Stimulated activated CD4-positive, alpha-beta T cell treated with anti-CD3 and anti-CD28 coated beads, TNF-alpha, amount 100 ng/mL, for 4 hours (primary cell): ENCODE measurements at regions not wholly inside any gene's neighbourhood (a gene's known extent, or its start where the extent isn't known, plus 50 kb on each side); places are given as distances from the start of the nearest gene placed in this dataset.
A peak's percentile ranks its signal among the peaks of the same experiment; 100 is the strongest.

Experiments
- DNase-seq, 3 experiments: peaks; one replicate each; pipeline ENCODE4 v3.0.0-alpha.2; 2020; ENCODE audit warnings: low read depth in 3 of 3

DNA sequence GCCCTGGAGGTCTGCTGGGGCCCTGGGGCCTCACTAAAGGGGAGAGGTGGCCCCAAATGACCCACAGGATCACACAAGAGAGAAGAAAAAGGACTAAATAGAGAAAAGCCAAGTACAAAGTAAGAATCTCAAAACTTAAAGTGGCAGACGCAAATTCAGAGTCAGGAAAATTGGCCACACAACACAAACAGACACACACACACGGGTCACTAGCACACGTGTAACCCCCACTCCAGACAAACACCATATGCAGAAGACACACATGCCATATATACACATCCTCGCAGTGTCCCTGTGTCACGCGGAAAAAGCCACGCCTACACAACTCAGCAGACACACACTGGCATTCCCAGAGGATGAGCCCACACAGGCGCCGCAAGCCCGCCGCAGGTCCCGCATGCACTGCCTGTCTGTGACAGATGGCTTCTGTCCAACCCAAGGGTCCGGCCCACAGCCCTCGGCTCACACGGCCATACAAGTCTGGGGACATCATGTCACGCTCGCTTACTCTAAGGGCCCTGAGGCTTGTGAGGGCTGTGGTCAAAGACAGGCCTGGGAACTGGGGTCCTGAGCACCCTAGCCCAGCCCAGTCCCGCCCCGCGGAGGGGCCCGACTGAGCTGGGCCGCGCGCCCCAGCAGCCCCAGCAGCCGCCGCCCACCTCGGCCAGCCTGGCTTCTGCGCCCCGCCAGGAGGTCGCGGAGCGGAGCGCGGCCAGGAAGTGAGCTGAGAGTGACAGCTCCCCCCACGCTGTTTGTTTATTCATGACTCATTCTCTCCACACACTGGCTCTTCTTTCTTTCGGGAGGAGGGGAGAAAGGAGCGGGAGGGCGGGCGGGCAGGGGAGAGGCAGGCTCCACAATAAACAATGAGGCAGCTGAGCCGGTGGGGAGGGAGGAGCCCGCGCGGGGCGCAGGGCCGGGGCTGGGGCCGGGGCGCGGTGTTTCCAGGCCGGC lies 95.5 kb upstream of the ZMIZ1 start:
- DNase-seq = peak; percentile 36 to 55 (median 53)

DNA sequence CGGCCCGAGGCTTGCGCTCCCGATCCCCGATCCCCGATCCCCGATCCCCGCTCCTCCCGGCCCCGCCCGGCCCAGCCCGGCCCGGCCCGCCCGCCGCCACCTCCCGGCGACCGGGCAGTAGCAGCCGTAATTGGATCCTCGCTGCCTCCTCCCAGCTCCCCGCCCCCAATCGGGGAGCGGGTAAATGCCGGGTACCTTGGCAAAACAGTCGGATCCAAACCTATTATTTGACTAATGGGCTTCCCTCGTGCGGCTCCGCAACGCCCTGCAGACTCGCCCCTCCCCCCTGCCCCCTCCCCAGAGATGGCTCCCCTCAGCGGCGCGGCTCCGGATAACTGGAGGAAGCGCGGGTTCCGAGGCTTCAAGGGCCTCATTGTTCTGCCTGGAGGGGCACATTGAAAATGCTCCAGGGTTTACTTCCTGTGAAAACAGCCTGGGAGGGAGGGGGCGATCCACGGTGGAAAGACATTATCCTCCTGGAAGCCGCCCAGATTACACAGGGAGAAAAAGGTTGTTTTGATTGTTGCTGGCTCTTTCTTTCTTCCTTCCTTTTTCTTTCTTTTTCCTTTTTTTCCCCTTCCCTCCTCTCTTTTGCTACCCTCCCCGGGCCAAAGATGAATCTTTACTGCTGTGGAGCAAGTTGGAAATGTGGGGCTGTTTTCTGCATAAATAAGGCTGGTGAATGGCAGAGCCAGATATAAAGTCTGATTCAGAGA lies 94.7 kb upstream of the ZMIZ1 start:
- DNase-seq = peak; percentile 18 to 26 (median 22)

GRCh38 chr10:78974617-78975317 lies 94.0 kb upstream of the ZMIZ1 start:
- DNase-seq = peak; percentile 24 to 62 (median 56)

GRCh38 chr10:78975926-78976325 lies 92.8 kb upstream of the ZMIZ1 start:
- DNase-seq = no peak

GRCh38 chr10:78976825-78977755 lies 91.7 kb upstream of the ZMIZ1 start:
- no peak for DNase-seq

- DNase-seq = no peak
Measured at GRCh38 chr10:78979938-78980337, 88.8 kb upstream of the ZMIZ1 start.

DNA sequence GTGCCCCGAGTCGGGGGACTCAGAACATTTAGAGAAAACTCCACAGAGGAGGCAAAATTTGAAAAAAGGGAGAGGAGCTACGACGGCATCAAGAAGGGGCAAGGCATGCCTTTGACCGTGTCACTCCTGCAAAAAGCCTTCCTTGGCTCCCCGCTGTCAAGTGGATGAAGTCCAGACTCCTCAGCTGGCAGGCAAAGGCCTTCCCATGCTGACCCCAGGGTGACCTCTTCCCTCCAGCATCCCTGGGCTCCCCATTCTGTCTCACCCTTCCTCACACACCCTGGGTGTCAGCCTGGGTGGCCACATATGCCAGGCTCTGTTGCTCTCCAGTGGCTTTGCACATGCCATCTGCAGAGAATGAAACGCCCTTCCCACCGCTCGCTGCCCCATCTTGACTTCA lies 88.4 kb upstream of the ZMIZ1 start:
- no peak for DNase-seq

- no peak for DNase-seq
Measured at GRCh38 chr10:78980815-78981214, 88.0 kb upstream of the ZMIZ1 start.

DNA sequence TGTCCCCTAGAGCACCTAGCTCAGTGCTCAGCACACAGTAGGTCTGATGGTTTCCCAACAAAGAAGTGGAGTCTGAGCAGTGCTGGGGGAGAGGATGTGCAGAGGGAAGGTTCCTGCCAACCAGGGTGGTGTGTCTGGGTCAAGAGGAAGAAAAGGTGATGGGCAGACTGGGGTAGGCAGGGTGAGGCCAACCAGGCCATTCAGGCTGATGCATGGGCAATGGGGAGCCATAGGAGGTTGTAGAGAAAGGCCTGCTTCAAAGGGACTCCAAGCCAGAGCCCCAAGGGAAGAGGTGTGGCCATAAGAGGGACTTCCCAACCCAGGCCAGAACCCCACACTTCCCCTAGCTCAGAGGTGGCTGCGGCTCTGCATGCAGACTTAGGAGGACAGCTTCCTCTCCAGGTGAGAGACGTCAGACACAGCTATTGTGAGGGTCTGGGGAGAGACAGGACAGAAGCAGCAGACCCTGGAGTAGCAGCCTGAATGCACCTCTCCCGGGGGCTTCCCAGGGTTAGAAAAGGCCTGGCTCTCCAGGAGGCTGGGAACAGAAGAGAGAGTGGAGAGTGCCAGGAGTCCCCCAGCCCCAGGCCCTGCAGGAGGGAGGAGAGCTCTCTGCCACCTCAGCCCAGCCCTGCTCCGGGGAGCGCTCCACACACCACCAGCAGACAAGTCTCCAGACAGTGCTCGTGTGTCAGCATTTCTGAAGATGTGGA lies 87.4 kb upstream of the ZMIZ1 start:
- no peak for DNase-seq

GRCh38 chr10:78981970-78982281 lies 86.8 kb upstream of the ZMIZ1 start:
- no peak for DNase-seq

DNA sequence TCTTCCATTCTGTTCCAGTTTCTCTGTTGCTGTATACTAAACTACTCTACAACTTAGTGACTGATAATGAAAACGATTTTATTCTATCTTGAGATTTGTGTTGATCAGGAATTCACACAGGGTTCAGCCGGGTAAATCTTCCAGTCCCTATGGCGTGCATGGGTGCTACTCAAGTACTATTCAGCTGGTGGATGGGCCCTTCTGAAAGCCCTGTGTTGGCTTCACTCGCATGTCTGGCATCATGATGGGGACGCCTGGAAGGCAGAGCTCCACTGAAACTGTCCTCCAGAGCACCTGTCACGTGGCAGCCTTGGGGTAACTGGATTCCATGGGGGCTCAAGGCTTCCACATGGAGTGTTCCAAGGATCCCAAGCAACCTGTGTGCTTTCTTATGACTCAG lies 86.0 kb upstream of the ZMIZ1 start:
- no peak for DNase-seq

DNA sequence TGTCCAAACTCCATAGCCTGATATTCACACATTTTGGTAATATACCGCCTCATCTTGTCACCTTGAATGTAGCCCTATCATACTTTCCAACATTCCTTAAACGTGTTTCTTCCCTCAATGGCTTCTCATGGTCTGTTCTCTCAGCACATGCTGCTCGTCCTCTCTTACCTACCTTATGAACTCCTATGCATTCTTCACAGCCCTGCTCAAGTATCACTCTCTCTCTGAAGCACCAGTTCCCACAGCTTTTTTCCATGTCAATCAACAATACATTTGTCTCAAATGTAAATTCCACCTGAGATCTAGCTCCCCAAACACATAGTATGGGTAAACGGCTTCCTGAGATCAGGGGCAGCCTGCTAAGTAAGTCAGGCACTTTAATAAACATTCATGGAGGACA lies 85.2 kb upstream of the ZMIZ1 start:
- DNase-seq = no peak

DNA sequence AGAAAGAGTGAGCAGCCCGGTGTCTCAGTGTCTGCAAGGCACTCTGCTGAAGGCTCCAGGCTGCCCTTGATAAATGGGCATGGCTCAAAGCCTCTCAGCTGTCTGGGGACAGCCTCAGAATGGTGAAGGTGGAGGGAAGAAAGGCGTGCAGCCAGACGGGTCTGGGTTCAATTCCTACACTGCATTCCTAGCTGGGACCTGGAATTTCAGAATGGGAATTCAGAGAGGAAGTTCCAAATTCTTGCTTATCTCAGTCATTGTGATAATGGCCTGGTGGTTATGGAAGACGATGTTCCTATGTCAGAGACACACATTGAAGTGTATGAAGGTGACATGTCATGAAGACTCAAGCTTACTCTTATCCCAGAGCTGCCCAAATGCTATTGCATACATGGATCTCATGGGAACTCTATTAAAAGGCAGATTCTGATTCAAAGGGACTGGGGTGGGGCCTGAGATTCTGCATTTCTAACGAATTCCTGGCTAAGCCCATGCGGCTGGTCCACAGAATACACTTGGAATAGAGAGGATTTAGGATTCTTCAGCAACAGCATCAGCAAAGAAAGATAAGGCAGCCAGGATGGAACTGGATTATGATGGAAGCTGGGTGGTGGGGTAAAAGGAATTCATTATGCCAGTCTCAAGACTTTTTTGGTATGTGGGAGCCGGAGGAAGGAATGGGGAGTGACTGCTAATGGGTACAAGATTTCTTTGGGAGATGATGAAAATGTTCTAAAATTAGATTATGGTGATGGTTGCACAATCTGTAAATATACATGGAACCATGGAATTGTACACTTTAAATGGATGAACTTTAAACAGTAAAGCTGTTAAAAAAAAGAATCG lies 82.6 kb upstream of the ZMIZ1 start:
- DNase-seq = no peak

GRCh38 chr10:78991187-78991586 lies 77.6 kb upstream of the ZMIZ1 start:
- DNase-seq = no peak

- DNase-seq = no peak
Measured at GRCh38 chr10:78992333-78992732, 76.4 kb upstream of the ZMIZ1 start.

GRCh38 chr10:78993261-78993945 lies 75.4 kb upstream of the ZMIZ1 start:
- DNase-seq = no peak

DNA sequence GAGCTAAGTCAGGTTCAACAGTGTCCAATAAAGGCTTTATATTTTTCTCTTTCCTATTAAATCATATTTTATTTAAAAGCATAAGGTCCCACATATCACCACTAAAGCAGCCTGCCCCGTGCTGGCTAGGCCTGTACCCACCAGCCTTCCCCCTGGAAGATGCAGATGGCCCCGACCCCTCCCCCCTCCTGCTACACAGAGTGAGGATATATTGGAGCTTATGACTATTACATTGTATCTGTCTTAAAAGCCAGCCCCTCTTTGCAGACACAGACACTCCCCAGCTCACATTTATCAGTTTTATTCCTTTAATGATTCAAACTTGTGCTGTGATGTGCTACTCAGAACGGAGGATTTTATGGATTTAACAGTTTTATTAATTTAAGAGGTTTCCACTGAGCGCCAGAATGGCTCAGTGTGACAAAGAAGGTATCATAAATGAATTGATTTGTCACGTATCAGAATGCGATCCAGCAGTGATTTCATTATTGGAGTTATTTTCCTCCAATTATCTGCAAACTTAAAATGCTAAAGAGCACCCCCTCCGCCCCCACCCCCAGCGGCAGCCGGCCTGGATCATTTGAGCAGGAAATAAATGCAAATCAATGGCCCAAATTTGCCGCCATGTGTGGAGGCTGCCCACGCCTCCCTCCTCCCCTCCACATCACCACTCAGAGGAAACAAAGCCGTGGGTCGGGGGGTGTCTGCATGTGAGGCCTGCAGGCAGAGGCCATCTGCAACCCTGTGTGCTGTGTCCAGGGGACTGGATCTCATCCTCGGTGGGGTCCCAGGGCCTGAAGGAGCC lies 72.6 kb upstream of the ZMIZ1 start:
- DNase-seq = no peak

DNA sequence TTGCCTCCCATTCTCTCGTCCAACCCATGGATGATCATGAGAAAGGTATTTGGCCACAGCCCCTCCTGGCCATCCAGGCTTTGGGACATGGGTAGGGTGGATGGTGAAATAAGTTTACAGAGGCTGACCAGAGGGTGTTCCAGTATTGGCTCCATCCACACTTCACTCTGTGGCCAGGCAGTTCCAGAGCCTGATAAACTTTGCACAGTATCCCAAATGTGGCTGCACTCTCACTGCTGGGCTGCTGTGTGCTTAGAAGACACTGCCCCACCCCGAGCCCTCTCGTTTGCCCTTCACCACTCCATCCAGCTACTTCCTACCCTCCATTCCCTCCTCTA lies 72.0 kb upstream of the ZMIZ1 start:
- DNase-seq = no peak
